Activated CD8-positive, alpha-beta T cell treated with anti-CD3 and anti-CD28 coated beads for 36 hours (primary cell): ENCODE measurements at regions not wholly inside any gene's neighbourhood (a gene's known extent, or its start where the extent isn't known, plus 50 kb on each side); places are given as distances from the start of the nearest gene placed in this dataset.

Experiments used
- ATAC-seq: fragments of 200-7000 bp; cut with Tn5 transposase; one replicate; pipeline ENCODE4 v1.10.0; 2021; ENCODE audit warnings: mild to moderate bottlenecking, moderate library complexity
- CTCF ChIA-PET: fragments of 350-600 bp; sonication (Branson Sonifier 250); formaldehyde crosslinking; loops from one replicate; lab custom pipeline; 2021; ENCODE audit warnings: antibody characterized with exemption; lab: Charles Lee
- POLR2A ChIA-PET: fragments of 350-600 bp; sonication (Branson Sonifier 250); formaldehyde crosslinking; loops from one replicate; lab custom pipeline; 2021; ENCODE audit warnings: antibody characterized with exemption; lab: Charles Lee
- DNase-seq: peaks from one replicate; pipeline ENCODE4 v3.0.0-alpha.2; 2020
- H3K27ac Mint-ChIP-seq: one replicate; pipeline ENCODE4 v1.8.0; 2021; ENCODE audit warnings: mild to moderate bottlenecking, mixed read lengths
- H3K27me3 Mint-ChIP-seq: one replicate; pipeline ENCODE4 v1.8.0; 2021; ENCODE audit warnings: mixed read lengths
- H3K36me3 Mint-ChIP-seq: one replicate; pipeline ENCODE4 v1.8.0; 2021; ENCODE audit warnings: low read depth, mixed read lengths
- H3K4me1 Mint-ChIP-seq: one replicate; pipeline ENCODE4 v1.8.0; 2021; ENCODE audit warnings: low read depth, mixed read lengths
- H3K4me3 Mint-ChIP-seq: one replicate; pipeline ENCODE4 v1.8.0; 2021; ENCODE audit warnings: mild to moderate bottlenecking, moderate library complexity, mixed read lengths
- H3K9me3 Mint-ChIP-seq: one replicate; pipeline ENCODE4 v1.8.0; 2021; ENCODE audit warnings: mixed read lengths
- CTCF ChIP-seq: fragments of 200-600 bp; IDR thresholded peaks from one replicate; pipeline ENCODE4 v1.8.0; 2022; ENCODE audit warnings: antibody characterized with exemption, mild to moderate bottlenecking
- intact Hi-C: fragments of 100-400 bp; cut with micrococcal nuclease; formaldehyde crosslinking; loops from one replicate; pipeline ENCODE4 v1.10.0; 2022

- CTCF ChIA-PET, result no interaction called here
- intact Hi-C loops, result no loop called here
- Mint-ChIP-seq H3K4me3 (no peak overlapping the region), H3K27me3 (no peaks in the 10 kb centered on the region), H3K4me1 (no peaks in the 10 kb centered on the region), H3K27ac (no peak overlapping the region), H3K36me3 (no peaks in the 10 kb centered on the region), H3K9me3 (peaks cover 1% of the 10 kb centered on the region)
- ATAC-seq (no peak), DNase-seq (no peak)
- TF ChIP-seq CTCF, result no peak
- POLR2A ChIA-PET, result no interaction called here
These were observed 482.8 kb upstream of the NAALADL2 start for GRCh38 chr3:174376346-174376745.

- Mint-ChIP-seq H3K27ac (no peak overlapping the region), H3K4me3 (no peak overlapping the region), H3K4me1 (no peaks in the 10 kb centered on the region), H3K36me3 (no peaks in the 10 kb centered on the region), H3K9me3 (peaks cover 1% of the 10 kb centered on the region), H3K27me3 (no peaks in the 10 kb centered on the region)
- intact Hi-C loops, result no loop called here
- TF ChIP-seq CTCF, result no peak
- POLR2A ChIA-PET, result no interaction called here
- CTCF ChIA-PET, result no interaction called here
- ATAC-seq (no peak), DNase-seq (no peak)
These were observed 482.0 kb upstream of the NAALADL2 start for GRCh38 chr3:174377096-174377495.

GRCh38 chr3:174377684-174378083, 481.4 kb upstream of the NAALADL2 start:
- no peaks in the 10 kb centered on the region for H3K36me3 Mint-ChIP-seq
- ChIA-PET CTCF (no interaction called here), POLR2A (no interaction called here)
- H3K27ac Mint-ChIP-seq, result no peak overlapping the region
- intact Hi-C loops, result no loop called here
- no peak overlapping the region for H3K4me3 Mint-ChIP-seq
- DNase-seq (no peak), ATAC-seq (no peak)
- H3K9me3 Mint-ChIP-seq, result no peaks in the 10 kb centered on the region
- H3K4me1 Mint-ChIP-seq, result no peaks in the 10 kb centered on the region
- TF ChIP-seq CTCF, result no peak
- no peaks in the 10 kb centered on the region for H3K27me3 Mint-ChIP-seq

GRCh38 chr3:174382878-174383277, 476.3 kb upstream of the NAALADL2 start:
- no peaks in the 10 kb centered on the region for H3K4me1 Mint-ChIP-seq
- CTCF ChIA-PET, result no interaction called here
- intact Hi-C loops, result no loop called here
- H3K27me3 Mint-ChIP-seq, result no peaks in the 10 kb centered on the region
- no peaks in the 10 kb centered on the region for H3K36me3 Mint-ChIP-seq
- ATAC-seq, result no peak
- no peak for TF ChIP-seq CTCF
- POLR2A ChIA-PET, result interaction anchor here (0.6 kb wide), 1 partner anchor 19 kb away, joined by 3 read pairs; no protein-coding TSS in a partner anchor
- no peak for DNase-seq
- peaks cover 2% of the 10 kb centered on the region for H3K9me3 Mint-ChIP-seq
- no peak overlapping the region for H3K27ac Mint-ChIP-seq
- H3K4me3 Mint-ChIP-seq, result no peak overlapping the region

GRCh38 chr3:174387736-174388135, 471.4 kb upstream of the NAALADL2 start:
- Mint-ChIP-seq H3K27ac (no peak overlapping the region), H3K9me3 (peaks cover 2% of the 10 kb centered on the region), H3K4me3 (no peak overlapping the region), H3K27me3 (no peaks in the 10 kb centered on the region), H3K36me3 (no peaks in the 10 kb centered on the region), H3K4me1 (no peaks in the 10 kb centered on the region)
- intact Hi-C loops, result no loop called here
- no peak for TF ChIP-seq CTCF
- no peak for ATAC-seq
- POLR2A ChIA-PET, result no interaction called here
- CTCF ChIA-PET, result no interaction called here
- no peak for DNase-seq
